ENCODE measurements at regions not wholly inside any gene's neighbourhood (a gene's known extent, or its start where the extent isn't known, plus 50 kb on each side); places are given as distances from the start of the nearest gene placed in this dataset.

GRCh38 chr9:19700699-19701098 is 88.1 kb downstream of the SLC24A2 start:
- no peak for TF ChIP-seq CTCF (IDR thresholded peaks at IDR 0.05; ENCODE audit: low read depth, low read length)
- no peak overlapping the region for H3K4me3 ChIP-seq (ENCODE audit: low read depth, low read length)

GRCh38 chr9:19699756-19700155 is 89.1 kb downstream of the SLC24A2 start:
- TF ChIP-seq CTCF (IDR thresholded peaks at IDR 0.05; ENCODE audit: low read depth, low read length), result no peak
- H3K4me3 ChIP-seq (ENCODE audit: low read depth, low read length), result no peak overlapping the region

GRCh38 chr9:19698960-19699359 is 89.9 kb downstream of the SLC24A2 start:
- TF ChIP-seq CTCF (IDR thresholded peaks at IDR 0.05; ENCODE audit: low read depth, low read length), result no peak
- no peak overlapping the region for H3K4me3 ChIP-seq (ENCODE audit: low read depth, low read length)

- no peak overlapping the region for H3K4me3 ChIP-seq (ENCODE audit: low read depth, low read length)
- no peak for TF ChIP-seq CTCF (IDR thresholded peaks at IDR 0.05; ENCODE audit: low read depth, low read length)
Measured at GRCh38 chr9:19694601-19695000, 94.2 kb downstream of the SLC24A2 start.

GRCh38 chr9:19690128-19690527 is 98.7 kb downstream of the SLC24A2 start:
- TF ChIP-seq CTCF (IDR thresholded peaks at IDR 0.05; ENCODE audit: low read depth, low read length), result no peak
- H3K4me3 ChIP-seq (ENCODE audit: low read depth, low read length), result no peak overlapping the region

GRCh38 chr9:19689328-19690101 is 99.3 kb downstream of the SLC24A2 start:
- no peak overlapping the region for H3K4me3 ChIP-seq (ENCODE audit: low read depth, low read length)
- TF ChIP-seq CTCF (IDR thresholded peaks at IDR 0.05; ENCODE audit: low read depth, low read length), result no peak

GRCh38 chr9:19683715-19684114 is 105.1 kb downstream of the SLC24A2 start:
- H3K4me3 ChIP-seq (ENCODE audit: low read depth, low read length), result no peak overlapping the region

More at GRCh38 chr9:19683715-19684114, 105.1 kb downstream of the SLC24A2 start:
- TF ChIP-seq CTCF (IDR thresholded peaks at IDR 0.05; ENCODE audit: low read depth, low read length), result no peak

Measured in WI38 (cell line).